HG02798 (cell line): ENCODE measurements at regions not wholly inside any gene's neighbourhood (a gene's known extent, or its start where the extent isn't known, plus 50 kb on each side); places are given as distances from the start of the nearest gene placed in this dataset.

ENCODE experiments used
- ATAC-seq: cut with Tn5 transposase; IDR thresholded peaks from one replicate; pipeline ENCODE4 v1.9.1; 2021; ENCODE audit warnings: mild to moderate bottlenecking; ENCODE audit not compliant: unreplicated experiment, poor library complexity

DNA sequence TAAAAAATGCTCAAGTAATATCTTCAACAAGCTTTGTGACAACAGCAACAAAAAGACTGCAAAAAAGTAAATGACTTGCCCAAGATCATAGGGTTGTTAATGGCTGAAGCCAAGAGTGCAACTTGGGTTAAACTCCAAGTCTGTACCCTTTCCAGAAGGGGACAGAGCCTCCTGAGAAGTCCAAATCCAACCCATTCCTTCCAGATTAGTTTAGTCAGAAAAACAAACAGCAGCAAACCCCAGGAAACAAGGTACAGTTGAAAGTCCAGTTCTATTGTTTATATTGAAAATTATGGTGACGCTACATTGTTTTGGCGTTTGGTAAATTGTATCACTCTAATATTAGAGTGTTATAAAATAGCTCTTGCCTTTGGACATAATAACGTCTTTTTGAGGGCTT lies 239.9 kb downstream of the SPTSSA start:
- ATAC-seq: no peak

- peak; percentile 92 for ATAC-seq
Observed at GRCh38 chr14:34220921-34221320, 241.1 kb downstream of the SPTSSA start.

DNA sequence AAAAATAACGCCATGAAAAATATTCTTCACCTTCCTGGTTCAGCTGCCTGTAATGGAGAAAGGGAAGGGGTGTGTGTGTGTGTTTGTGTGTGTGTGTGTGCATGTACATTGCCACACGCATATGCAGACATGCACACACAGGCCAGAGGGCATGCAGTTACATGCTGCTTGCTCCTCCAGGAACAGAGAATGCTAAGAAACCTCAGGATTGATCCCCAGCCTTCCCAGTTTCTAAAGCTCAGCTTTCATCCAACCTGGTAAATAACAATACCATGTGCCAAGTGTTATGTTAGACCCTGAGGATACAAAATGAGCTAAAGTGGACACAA lies 241.7 kb downstream of the SPTSSA start:
- no peak for ATAC-seq

GRCh38 chr14:34219661-34220377 lies 242.2 kb downstream of the SPTSSA start:
- no peak for ATAC-seq

DNA sequence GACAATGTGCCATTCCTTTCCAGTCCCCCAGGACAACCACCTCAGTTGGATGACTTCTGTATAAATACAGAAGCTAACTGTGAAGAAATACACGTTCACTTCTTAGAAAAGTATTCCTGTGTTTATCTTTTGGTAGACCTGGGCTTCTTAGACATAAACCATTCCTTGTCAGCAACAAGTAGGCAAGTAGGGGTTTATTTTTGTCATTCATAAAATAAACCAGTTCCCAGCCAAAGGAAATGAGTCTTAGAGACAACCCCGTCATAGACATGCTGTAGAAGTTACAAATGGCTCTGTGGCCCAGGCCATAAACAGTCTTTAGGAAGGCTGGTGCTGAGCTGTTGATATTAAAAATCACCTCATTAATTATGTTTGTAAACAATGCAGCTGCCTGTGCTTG lies 243.2 kb downstream of the SPTSSA start:
- no peak for ATAC-seq

- ATAC-seq: no peak
Observed at GRCh38 chr14:34214961-34215360, 247.1 kb downstream of the SPTSSA start.

DNA sequence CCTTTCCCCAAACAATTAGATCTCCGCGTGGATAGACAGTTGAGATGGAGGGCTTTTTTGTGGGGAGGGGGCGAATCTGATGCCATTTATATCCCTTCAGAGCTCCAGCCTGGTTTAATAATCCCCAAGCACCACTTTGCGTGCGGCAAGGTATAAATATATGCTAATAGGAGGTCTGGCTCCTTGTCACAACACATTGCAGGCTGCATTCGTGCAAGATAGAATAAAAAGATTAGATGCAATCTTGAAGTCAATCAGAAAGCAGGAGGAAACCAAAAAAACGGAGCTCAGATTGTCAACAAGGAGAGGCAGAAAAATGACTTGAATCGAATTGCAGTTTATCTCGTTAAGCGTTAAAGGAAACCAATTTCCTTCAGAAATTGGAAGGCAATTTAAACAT lies 248.7 kb downstream of the SPTSSA start:
- ATAC-seq: no peak

DNA sequence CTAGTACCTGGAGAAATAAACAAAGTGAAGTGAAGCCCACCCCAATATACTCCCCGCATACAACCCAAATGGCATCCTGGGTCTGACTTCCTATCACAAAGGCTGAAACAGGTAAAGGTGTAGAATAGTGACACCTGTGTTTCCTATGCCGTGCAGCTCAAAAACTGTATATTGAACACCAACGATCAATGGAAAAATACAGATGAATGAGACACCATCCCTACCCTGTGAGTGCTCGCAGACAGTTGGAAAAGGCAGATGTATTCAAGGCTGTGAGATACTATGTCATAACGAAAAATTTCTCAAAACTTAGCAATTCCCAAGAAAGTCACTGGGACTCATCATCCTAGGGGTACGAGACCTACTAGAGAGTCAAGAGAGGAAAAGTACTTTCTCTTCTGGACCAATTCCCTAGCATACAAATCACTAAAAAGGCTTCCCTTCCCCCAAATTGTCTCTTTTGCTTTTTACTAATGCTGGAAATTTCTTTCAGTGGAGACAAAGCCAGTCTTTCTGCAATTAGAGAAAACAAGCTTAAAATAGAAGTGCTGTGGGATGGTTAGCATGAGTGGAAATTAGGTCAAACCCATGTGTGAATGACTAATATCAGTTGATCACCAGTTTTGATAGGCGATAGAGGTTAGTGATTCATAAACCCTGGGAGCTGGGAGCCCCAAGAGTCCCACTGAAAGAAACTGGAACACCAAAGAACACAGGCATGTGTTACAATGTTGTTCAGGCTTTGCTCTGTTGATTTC lies 249.7 kb downstream of the SPTSSA start:
- ATAC-seq: no peak

DNA sequence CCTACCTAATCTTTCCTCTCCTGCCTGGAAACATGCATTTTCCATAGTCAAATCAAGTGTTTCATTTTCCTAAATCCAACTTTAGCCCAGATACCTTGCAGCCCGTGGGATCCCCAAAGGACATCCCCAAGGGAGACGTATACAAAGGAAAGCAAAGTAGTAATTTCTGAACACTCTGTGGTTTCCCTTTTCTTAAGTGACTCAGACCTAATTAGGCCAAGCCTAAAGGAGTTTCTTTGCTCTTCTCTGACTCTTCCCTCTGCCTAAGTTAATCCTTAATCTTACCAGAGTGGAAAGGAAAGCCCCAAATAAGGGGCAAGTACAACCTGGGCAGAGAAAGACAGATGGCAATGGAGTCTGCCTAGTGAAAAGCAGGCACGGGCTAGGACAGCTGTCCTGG lies 250.3 kb downstream of the SPTSSA start:
- ATAC-seq: peak; percentile 76

DNA sequence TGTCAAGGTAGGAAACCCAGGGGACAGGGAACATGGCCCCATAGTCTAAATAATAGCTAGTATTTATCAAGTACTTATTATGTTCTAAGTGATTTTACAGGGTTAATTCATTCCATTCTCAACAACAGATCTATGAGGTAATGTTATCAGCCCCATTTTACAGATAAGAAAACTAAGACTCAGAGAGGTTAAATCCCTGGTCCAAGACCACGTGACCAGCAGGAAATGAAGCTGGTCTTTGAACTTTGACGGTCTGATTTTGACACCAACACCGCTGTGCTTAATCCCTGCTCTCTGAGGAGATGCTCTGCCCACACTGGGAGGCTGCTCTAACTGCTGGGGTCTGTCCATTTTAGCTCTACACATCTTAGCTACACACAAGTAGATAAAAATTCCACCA lies 253.5 kb downstream of the SPTSSA start:
- ATAC-seq: no peak

GRCh38 chr14:34205799-34206198 lies 254.9 kb upstream of the EGLN3 start:
- no peak for ATAC-seq

DNA sequence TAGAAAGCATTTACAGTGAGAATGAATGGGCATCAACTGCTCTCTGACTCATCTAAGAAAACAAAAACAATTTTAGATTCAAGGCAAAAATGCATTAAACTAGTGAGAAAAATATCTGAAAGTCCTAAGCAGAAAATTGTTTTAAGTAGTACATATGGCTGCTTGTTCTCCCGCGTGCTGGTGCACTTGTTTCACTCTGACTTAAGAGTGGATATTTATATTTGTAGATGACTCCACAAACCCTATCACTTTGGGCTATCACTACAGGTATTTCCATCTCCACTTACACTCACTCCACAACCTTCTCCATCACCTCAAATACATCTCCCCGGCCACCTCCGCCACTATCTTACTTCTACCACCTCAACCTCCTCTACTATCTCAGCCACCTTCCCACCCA lies 253.9 kb upstream of the EGLN3 start:
- ATAC-seq: no peak

- ATAC-seq: no peak
Observed at GRCh38 chr14:34203251-34203722, 252.4 kb upstream of the EGLN3 start.

DNA sequence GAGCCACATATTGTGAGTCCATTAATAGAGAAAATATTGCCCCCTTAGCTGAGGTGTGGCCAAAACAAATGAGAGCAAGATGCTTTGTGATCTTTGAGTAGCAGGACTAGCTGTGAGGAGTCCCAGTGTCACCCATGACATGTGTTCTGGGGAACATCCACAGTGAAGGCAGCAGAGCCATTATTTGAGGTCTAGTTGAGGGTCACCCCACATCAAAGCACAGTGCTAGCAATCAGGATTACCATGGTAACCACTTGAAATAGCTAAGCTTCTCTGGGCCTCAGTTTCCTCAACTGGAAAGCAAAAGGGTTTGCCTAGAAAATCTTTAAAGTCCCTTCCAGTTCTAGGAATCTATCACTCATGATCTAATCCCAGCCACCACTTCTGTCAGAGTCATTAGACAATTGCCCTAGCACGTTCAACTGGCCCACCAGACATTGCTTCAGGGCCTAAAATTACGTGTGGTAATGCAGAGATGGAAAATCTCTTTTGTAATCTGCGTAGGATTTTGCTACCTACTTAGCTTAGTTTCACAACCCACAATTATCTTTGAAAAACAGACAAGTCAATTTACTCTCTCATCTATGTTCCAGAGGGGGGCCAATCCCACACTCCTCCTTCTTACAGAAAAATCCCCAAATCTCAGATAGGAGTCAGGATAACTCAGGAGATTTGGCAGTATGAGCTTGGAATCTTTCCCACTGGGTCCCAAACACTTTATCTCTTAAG lies 251.2 kb upstream of the EGLN3 start:
- ATAC-seq: no peak

- ATAC-seq: no peak
Observed at GRCh38 chr14:34199585-34199984, 248.7 kb upstream of the EGLN3 start.

DNA sequence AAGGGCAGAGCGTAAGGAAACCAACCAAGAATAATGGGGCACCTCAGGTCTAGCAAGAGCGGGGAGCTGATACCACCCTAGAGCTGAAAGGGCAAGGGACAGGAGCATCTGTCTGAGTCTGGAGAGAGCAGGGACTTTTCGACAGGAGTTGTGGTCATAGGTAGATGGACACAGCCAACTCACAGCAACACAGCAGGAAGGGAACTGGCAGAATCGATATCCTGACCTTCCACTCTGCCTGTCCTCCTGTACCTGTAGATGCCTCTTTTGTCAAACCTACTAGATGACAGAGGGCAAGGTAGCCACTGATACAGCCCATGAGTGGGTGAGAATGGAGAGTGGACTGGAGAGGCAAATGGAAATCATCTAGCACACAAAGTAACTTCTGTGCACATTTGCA lies 247.2 kb upstream of the EGLN3 start:
- ATAC-seq: no peak

DNA sequence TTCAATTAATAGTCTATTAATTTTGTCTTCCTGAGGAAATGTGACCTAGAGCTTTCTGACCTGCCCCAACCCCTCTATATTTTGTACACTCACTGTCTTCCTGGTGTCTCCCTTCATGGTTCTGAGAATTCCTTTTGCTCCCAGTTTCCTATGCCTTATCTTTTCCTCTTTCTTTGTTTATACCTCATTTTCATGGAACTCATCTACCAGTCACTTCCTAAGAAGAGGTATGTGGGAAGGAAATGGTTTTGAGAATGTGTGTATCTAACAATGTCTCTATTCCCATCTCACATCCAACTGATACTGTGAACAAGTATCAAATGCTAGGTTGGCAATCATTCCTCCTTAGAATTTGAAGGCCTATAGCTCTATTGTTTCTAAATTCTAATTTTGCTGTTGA lies 245.1 kb upstream of the EGLN3 start:
- ATAC-seq: no peak

DNA sequence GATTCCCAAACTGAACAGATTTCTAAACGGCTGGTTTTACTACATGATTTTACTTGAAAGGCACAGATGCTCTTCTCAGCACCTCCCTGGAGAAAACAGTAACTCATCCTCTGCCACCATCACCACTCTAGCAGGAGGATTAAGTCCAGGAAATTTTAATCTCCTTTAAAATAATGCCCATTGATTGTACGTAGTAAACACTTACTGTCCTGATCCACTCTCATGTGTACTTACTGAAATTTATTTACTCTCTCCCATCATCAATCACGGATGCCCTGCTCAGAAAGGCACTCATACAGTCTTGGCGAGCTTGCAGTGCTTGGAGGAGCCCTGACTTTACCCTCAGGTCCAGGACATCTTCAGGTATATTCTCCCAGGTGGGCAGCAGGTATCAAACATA lies 239.8 kb upstream of the EGLN3 start:
- no peak for ATAC-seq

- ATAC-seq: no peak
Observed at GRCh38 chr14:34189866-34190265, 239.0 kb upstream of the EGLN3 start.

- ATAC-seq: no peak
Observed at GRCh38 chr14:34187519-34188044, 236.7 kb upstream of the EGLN3 start.

- ATAC-seq: no peak
Observed at GRCh38 chr14:34187061-34187460, 236.2 kb upstream of the EGLN3 start.
